ENCODE measurements at regions not wholly inside any gene's neighbourhood (a gene's known extent, or its start where the extent isn't known, plus 50 kb on each side); places are given as distances from the start of the nearest gene placed in this dataset.

GRCh38 chr6:145076115-145076841 is 659.0 kb downstream of the EPM2A start:
- TF ChIP-seq CTCF (IDR thresholded peaks at IDR 0.05; ENCODE audit: low read depth, low read length, poor library complexity, severe bottlenecking), result no peak
- TF ChIP-seq EZH2phosphoT487 (IDR thresholded peaks at IDR 0.05; ENCODE audit: borderline replicate concordance, low read length), result no peak
